ENCODE measurements at regions not wholly inside any gene's neighbourhood (a gene's known extent, or its start where the extent isn't known, plus 50 kb on each side); places are given as distances from the start of the nearest gene placed in this dataset.

DNA sequence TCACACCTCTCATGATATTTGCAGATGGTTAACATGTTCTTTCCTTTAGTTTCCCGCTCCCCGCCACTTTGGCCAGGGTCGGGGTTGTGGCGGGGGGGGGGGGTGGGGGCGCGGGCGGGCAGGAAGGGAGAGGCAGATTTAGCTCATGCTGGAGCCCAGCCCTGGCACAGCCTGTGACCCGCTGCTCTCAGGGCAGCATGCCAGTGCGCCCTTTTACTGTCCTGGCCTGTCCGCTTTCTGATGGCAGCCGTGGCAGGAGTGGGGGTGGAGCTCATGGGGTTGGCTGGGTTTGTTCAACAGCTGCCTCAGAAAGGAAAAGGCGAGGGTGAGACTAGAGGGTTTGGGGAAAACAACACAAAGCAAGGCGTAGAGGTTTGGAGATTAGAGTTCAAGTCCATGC is 56.1 kb downstream of the TNP1 start:
- TF ChIP-seq, protein P1, sequence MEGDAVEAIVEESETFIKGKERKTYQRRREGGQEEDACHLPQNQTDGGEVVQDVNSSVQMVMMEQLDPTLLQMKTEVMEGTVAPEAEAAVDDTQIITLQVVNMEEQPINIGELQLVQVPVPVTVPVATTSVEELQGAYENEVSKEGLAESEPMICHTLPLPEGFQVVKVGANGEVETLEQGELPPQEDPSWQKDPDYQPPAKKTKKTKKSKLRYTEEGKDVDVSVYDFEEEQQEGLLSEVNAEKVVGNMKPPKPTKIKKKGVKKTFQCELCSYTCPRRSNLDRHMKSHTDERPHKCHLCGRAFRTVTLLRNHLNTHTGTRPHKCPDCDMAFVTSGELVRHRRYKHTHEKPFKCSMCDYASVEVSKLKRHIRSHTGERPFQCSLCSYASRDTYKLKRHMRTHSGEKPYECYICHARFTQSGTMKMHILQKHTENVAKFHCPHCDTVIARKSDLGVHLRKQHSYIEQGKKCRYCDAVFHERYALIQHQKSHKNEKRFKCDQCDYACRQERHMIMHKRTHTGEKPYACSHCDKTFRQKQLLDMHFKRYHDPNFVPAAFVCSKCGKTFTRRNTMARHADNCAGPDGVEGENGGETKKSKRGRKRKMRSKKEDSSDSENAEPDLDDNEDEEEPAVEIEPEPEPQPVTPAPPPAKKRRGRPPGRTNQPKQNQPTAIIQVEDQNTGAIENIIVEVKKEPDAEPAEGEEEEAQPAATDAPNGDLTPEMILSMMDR (IDR thresholded peaks at IDR 0.05) = no peak
- no peak for TF ChIP-seq EP300 (IDR thresholded peaks at IDR 0.05)
- no peak for TF ChIP-seq POLR2A (IDR thresholded peaks at IDR 0.05)
